ENCODE measurements at regions not wholly inside any gene's neighbourhood (a gene's known extent, or its start where the extent isn't known, plus 50 kb on each side); places are given as distances from the start of the nearest gene placed in this dataset.

DNA sequence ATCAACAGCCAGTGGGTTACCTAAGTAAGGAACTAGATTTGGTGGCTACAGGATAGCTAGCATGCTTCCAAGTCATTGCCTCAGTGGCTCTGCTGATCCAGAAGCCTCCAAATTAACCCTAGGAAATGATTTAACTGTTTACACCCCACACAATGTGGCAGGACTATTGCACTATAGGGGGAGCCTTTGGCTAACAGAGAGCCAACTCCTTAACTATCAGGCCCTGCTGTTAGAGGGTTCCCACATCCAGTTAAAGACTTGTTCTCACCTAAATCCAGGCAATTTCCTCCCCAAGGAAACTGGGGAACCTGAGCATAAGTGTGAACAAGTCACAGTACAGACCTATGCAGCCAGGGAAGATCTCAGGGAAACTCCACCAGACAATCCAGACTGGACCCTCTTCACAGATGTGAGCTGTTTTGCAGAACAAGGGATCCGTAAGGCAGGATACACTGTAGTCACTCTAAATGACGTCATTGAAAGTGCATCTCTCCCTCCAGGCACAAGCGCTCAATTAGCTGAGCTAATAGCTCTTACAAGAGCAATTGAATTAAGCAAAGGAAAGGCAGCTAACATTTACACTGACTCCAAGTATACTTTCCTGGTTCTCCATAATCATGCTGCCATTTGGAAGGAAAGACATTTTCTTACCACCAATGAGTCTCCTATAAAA, 185.3 kb upstream of the SPOCK3 start:
- Mint-ChIP-seq H3K4me3 (no peak overlapping the region), H3K9me3 (peaks cover 11 to 13% of the 10 kb centered on the region in 2 donors), H3K4me1 (no peaks in the 10 kb centered on the region), H3K27me3 (ENCODE audit: low read depth in 2 of 2) (no peaks in the 10 kb centered on the region), H3K27ac (no peak overlapping the region), H3K36me3 (no peaks in the 10 kb centered on the region)
- intact Hi-C loops (cut with micrococcal nuclease) = no loop called here
- Histone ChIP-seq H3K27me3 (ENCODE audit: control insufficient read depth, insufficient read depth, low read length) (no peaks in the 10 kb centered on the region), H3K4me3 (ENCODE audit: low read length) (no peak overlapping the region), H3K27ac (ENCODE audit: low read length) (no peak overlapping the region), H3K4me1 (ENCODE audit: control insufficient read depth, insufficient read depth, low read length) (no peaks in the 10 kb centered on the region), H3K9me3 (ENCODE audit: control insufficient read depth, insufficient read depth, low read length) (peaks cover 14% of the 10 kb centered on the region), H3K36me3 (ENCODE audit: control insufficient read depth, insufficient read depth, low read length) (no peaks in the 10 kb centered on the region)
- DNase-seq (no peak), ATAC-seq (no peak)
- 87% methylated on average over 3 of the region's 3 CpGs for WGBS (ENCODE audit: insufficient coverage)
- TF ChIP-seq CTCF (IDR thresholded peaks at IDR 0.05) = no peak

DNA sequence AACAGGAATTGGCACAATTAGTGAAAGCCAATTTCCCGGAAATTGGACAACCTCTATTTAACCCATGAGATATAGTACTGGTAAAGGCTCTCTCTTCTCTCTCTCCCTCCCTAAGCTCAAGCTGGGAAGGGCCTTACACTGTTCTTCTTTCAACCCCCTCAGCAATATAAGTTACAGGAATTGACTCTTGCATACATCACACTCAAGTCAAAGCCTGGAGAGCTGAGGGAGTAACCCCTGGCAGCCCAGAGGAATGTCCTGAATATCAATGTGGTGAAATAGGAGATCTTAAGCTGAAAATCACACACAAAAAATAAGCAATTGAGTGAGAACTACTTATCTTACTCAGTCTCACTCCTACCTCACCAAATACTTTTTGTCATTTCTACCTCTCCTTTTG, 186.9 kb upstream of the SPOCK3 start:
- no peaks in the 10 kb centered on the region for H3K36me3 ChIP-seq (ENCODE audit: control insufficient read depth, insufficient read depth, low read length)
- H3K9me3 ChIP-seq (ENCODE audit: control insufficient read depth, insufficient read depth, low read length) = peaks cover 21% of the 10 kb centered on the region
- no peaks in the 10 kb centered on the region for H3K27me3 ChIP-seq (ENCODE audit: control insufficient read depth, insufficient read depth, low read length)
- peaks cover 7% of the 10 kb centered on the region for H3K36me3 Mint-ChIP-seq
- H3K4me1 ChIP-seq (ENCODE audit: control insufficient read depth, insufficient read depth, low read length) = no peaks in the 10 kb centered on the region
- H3K4me3 ChIP-seq (ENCODE audit: low read length) = no peak overlapping the region
- WGBS (ENCODE audit: insufficient coverage) = 83% methylated on average over 1 of the region's 1 CpG
- intact Hi-C loops (cut with micrococcal nuclease) = no loop called here
- no peak for ATAC-seq
- H3K27ac Mint-ChIP-seq = no peak overlapping the region
- no peak overlapping the region for H3K4me3 Mint-ChIP-seq
- no peak for TF ChIP-seq CTCF (IDR thresholded peaks at IDR 0.05)
- H3K27ac ChIP-seq (ENCODE audit: low read length) = no peak overlapping the region
- no peaks in the 10 kb centered on the region for H3K27me3 Mint-ChIP-seq (ENCODE audit: low read depth in 2 of 2)
- no peak for DNase-seq
- H3K9me3 Mint-ChIP-seq = peaks cover 13% of the 10 kb centered on the region in 2 donors
- H3K4me1 Mint-ChIP-seq = no peaks in the 10 kb centered on the region

DNA sequence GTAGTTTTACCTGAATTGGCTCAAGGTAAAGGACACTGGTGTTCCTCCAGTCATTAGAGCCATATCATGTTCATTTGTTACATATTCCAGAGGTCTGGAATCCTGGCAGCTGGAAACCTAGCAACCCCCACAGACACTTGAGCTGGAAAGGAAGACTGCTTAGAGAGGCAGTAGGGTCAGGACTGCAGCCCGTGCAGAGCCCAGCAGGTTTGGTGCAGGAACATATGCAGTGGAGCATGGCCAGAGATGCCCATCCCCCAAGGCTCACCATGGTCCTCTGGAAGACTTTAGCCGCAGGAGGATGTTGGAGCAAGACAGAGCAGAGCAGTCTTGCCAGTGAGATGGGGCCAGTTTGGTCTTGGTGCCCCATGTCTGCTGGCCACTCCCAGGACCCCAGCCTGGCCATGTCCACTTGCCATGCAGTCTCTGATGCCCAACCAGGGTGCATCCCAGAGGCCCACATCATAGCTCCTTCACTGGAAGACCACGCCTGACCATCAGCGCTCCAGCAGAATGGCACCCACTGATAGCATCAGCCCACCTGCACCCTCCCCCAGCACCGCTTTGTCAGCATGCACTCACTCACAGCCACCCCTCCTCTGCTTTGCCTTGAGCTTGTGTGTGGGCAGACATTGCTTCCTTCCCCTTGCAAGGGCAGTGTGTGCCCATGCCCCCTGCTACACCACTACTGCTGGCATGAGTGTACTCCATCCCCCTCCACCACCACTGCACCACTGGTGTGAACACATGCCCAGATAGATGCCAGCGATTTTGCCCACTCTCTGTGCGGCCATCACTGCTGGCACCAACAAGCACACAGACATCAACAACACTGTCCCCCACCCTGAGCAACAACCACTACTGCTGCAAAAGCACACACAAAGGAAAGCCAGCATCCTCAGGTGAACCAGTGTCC, 190.3 kb upstream of the SPOCK3 start:
- intact Hi-C loops (cut with micrococcal nuclease) = no loop called here
- Mint-ChIP-seq H3K4me1 (no peaks in the 10 kb centered on the region), H3K4me3 (no peak overlapping the region), H3K9me3 (peaks cover 9 to 11% of the 10 kb centered on the region in 2 donors), H3K27ac (no peak overlapping the region), H3K27me3 (ENCODE audit: low read depth in 2 of 2) (no peaks in the 10 kb centered on the region), H3K36me3 (peaks cover 7% of the 10 kb centered on the region)
- whole genome bisulfite sequencing (ENCODE audit: insufficient coverage) = 91% methylated on average over 7 of the region's 7 CpGs
- TF ChIP-seq CTCF (IDR thresholded peaks at IDR 0.05) = no peak
- Histone ChIP-seq H3K9me3 (ENCODE audit: control insufficient read depth, insufficient read depth, low read length) (peaks cover 19% of the 10 kb centered on the region), H3K27me3 (ENCODE audit: control insufficient read depth, insufficient read depth, low read length) (no peaks in the 10 kb centered on the region), H3K27ac (ENCODE audit: low read length) (no peak overlapping the region), H3K36me3 (ENCODE audit: control insufficient read depth, insufficient read depth, low read length) (no peaks in the 10 kb centered on the region), H3K4me3 (ENCODE audit: low read length) (no peak overlapping the region), H3K4me1 (ENCODE audit: control insufficient read depth, insufficient read depth, low read length) (no peaks in the 10 kb centered on the region)
- DNase-seq (no peak), ATAC-seq (no peak)
